ENCODE measurements at regions not wholly inside any gene's neighbourhood (a gene's known extent, or its start where the extent isn't known, plus 50 kb on each side); places are given as distances from the start of the nearest gene placed in this dataset.

DNA sequence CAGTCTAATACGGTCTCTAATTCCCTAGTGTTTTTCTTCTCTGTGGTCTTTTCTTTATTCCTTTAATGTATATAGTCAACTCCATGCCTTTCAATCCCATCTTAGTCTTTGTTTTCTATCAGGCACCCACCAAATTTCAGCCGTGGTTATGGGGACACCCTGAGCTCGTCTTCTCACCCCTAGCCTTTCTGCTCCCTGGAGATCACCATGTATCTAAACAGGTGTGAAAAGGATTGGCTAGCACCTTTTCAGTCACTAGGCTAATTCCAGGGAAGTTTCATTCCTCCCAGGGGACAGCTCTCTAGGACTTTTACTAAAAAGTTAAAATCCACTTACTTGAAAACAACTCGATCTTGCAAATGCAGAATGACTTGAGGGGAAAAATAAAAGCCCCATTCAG is 291.3 kb downstream of the ETNK1 start:
- no peak for DNase-seq

DNA sequence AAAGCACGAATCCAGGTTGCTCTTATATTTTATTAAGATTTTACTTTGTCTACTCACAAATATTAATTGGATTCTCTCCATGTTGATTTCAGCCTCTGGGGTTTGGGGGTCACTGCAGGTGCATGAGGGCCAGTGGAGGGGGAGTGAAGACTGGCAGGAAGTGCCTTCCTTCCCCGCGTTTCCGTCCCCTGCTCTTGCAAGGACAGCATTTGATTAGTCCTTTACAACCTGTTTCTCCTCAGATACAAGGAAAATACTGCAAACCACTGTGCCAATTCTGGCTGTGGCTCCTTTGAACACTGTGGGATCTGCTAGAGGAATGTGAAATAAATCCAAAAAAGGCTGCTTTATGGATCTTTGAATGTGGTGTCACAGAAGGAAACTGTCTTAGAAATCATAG is 291.8 kb downstream of the ETNK1 start:
- DNase-seq: no peak

DNA sequence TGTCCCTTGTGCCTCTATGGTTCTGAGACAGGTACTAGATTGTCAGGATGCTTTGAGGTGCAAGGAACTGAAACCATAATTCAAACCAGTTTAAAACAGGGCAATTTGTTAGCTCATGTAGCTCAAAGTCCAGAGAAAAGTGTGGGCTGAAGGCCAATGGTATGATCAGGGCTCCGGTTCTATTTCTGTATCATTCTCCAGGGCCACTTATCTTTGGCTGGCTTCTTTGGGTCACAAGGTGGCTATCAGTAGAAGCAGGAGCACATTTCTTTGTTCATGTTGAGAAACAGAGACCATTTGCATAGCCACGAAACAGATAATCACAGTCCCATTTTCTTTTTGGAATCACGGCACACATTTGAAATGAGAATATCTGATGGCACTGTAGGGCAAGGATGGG is 294.9 kb downstream of the ETNK1 start:
- no peak for DNase-seq

DNA sequence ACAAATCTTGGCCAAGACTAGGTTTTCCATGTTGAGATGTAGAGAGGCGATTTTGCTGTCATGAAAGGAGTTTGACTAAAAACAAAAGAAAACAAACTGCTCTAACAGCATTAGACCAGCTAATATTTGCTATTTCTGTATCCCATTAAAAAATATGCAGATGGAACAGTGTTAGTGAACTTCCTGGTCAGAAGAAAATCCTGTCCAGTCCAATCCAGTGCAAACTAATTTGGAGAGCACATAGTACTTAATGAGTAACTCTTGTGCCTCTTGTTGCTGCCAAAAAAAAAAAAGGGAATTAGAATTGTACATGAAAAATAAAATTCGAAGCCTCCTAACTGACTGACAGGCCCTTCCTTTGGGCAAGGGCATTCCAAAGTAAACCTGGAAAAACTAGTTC is 298.8 kb downstream of the ETNK1 start:
- no peak for DNase-seq

DNA sequence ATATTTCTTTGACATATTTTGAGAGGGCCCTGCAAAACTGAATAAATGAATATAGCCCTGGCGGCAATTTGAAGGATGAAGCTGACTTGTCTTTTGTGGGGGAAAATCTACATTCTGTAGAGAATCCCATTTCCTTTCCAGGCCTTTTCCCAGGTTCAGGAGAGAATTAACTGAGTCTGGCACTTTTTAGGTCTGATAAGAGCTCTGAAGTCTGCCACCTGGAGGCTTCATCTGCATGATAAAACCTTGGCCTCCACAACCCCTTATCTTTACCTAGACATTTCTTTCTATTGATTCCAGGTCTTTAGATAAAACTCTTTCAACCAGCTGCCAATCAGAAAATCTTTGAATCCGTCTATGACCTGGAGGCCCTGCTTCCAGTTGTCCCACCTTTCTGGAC is 299.4 kb downstream of the ETNK1 start:
- no peak for DNase-seq

DNA sequence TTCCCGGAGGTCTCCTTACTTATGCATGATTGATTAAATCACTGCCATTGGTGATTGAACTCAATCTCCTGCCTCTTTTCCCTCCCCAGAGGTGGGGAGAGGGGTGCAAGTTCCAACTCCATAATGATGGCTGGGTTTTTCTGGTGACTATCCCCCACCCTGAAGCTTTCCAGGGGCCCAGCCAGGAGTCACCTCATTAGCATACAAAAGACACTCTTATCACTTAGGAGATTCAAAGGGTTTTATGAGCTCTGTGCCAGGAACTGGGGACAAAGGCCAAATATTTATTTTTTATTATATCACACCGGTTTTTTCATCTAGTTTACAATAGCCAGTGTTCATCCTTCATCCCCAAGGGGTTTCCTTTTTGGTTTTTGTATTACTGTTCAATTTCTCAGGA is 300.7 kb downstream of the ETNK1 start:
- no peak for DNase-seq

DNA sequence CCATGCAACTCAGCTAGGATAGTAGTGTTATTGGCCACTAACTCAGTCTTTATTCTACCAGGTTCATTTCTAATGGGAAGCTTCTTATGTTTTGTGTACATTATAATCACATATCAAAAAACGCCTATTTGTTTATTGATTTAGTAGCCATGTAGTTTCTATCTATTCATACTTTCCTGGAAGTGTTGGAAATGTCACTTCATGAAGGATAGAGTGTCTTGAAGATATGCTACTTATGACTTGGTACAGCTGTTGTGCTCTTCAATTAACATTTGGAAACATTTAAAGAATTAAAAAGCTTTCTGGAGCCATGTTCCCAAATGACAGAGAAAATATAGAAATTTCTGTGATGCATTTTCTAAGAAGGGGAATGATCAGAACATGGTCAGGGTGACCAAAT is 307.5 kb downstream of the ETNK1 start:
- no peak for DNase-seq

DNA sequence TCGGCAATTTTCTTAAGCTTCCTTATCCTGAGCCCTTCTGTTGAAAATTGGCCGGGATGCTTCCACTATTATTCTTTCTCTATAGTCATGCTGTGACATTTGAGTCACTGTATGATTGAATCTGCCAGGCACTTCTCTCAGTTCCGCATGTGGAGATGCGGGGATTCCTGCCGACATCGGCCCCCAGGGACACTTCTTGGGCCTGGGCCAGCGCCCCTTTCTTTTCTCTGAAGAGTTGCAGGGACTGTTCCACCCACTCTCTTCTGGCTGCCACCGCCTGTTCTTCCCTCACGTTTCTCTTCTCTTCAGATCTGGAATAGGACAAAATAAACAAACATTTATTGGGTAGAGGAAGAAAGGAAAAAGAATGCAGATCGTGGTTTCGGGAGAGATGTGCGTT is 310.1 kb downstream of the ETNK1 start:
- DNase-seq: no peak

DNA sequence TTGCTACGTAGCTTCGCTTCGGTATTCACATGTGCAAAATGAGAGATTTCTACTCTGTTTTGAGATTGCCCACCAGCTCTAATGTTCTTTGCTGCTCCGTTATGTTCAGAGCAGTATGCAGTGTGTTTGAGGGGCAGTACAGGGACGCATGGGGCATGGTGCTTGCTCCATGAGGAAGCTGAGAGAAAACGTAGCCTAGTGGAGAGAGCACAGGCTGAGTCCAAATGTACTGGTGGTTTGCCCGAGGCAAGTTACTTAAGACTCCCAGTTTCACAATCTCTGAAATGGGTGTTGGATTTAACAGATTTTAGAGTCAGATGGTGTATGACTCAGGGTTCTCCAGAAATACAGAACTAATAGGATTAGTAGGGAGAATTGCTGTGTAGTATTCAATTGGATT is 310.5 kb downstream of the ETNK1 start:
- DNase-seq: no peak

DNA sequence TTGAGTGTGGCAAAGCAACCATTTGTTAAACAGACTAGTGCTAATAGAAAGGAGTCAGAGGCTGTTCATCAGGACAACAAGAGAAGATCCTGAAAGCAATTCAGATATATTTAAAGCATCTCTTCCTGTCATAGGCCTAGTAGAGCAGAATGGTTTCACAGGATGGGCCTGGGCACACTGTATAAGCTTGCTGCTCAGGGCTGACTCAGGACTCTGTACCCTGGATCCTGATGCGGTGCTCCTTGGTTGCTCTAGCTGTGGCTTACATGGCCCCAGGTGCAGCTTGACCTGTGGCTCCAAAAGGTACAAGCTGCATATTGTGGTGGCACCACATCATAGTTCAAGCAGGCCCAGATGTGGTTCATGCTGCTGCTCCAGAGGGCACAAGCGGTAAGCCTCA is 313.4 kb downstream of the ETNK1 start:
- DNase-seq: no peak

DNA sequence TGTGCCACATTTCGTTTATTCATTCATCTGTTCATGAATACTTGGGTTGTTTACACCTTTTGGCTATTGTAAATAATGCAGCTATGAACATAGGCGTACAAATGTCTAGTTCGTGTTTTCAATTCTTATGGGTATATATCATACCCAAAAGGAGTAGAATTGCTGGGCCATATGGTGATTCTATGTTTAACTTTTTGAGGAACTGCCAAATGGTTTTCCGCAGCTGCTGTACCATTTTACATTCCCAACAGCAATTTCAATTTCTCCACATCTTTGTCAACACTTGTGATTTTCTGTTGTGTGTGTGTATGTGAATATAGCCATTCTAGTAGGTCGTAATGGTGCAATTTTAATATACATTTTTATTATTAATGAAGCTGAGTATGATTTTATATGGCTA is 326.2 kb downstream of the ETNK1 start:
- no peak for DNase-seq

DNA sequence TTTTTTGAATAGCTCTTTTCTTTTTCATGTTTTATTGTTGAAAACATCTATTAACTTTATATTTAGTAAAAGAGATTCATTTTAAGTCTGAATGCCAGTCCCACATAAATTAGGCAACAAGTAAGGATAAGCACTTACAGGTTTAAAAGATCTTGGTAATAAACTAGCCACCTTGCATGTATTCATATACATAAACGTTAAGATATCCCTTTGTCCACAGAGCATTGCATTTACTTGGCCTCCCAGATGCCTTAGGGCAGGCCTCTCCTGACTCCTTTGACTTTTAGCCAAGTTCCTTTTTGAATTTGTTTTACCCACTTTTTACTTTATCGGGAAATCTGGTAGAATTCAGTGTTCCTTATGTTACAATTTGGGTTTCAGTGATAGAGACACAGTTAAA is 331.7 kb downstream of the ETNK1 start:
- no peak for DNase-seq

DNA sequence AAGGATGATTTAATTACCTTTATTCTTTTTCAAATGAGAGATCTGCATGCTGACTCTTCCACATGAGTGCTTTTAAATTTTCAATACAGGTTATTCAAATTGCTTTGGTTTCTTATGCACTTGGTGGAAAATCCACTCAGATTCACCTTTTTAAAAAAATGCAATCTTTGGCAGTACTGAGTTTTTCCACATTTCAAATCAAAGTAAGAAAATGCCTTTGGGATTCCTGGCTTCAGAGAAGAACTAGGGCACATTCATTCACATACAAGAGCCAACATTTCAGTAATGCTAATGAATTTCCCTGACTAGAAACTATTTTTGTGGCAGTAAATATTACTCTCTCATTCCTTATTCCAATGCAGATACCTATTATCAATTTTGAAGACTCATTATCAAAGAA is 342.2 kb downstream of the ETNK1 start:
- DNase-seq: no peak

DNA sequence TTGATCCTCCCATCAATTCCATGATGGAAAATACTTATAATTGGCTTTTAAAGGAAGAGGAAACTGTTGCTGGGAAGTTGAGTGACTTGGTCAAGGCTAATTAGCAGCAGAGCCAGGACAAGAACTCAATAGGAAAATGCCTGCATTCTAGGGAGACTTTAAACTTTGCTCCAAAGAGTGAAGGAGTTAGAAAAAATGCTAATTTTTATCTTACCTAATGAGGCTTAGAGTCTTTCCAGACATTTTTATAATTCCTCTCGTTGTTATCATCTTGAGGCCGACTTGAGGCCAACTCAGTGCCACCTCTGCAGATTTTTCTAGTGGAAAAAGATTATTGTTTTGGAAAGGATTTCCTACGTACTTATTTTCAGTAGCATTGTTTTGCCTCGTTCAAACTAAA is 344.6 kb downstream of the ETNK1 start:
- no peak for DNase-seq

DNA sequence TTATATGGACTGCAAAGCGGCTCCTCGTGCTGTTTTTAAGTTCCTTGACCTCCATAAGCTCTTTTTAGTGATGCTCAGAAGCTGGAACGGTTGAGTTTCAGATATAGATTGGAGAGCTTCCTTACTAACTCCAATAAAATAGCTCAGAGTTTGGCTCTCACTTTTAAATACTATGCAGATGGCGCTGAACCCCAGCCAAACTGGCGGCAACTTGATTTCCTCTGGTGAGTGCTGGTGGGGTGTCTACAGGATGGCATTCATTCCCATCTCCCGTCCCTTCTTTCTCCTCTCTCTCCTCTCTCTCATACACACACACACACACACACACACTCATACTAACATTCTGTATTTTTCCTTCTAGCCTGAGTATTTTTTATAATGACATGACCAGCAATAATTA is 346.3 kb downstream of the ETNK1 start:
- DNase-seq: no peak

DNA sequence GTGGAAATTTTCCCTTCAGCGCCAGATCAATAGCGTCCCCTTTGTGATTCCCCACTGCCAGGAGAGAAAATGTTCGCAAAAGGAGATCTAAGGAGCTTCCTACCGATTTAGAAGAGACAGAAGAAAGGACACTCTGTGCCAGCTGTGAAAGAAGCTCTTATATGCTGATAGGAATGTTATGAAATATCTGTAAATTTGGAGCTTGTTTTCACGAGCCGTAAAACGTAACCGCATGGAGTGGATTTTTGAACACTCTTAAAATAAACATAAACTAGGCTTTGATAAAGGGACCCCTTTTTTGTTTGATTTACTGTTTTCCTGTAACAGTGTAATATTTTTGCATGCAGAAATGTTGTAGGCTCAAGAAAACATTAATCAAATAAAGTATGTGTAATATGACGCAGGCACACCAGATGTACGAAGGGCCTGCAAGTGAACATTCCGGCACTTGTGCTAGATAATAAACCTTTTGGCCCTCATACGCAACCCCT is 346.8 kb downstream of the ETNK1 start:
- no peak for DNase-seq

DNA sequence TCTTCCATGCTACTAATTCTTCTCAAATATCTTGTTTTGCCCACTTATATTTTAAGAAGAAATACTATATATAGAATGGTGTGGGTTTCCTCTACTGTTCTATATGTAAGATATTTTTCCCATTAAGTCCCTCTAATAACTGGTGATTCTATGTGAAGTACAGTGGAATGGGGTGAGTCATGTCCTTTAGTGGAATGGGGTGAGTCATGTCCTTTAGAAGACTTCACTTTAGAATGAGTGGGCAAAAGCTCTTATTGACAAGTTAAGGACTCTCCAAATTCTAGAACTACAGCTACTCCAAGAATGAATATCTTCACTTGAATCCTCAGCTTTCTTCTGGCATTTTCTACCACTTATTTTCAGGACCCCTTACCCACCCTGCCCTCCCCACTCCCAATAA is 349.9 kb downstream of the ETNK1 start:
- DNase-seq: no peak

DNA sequence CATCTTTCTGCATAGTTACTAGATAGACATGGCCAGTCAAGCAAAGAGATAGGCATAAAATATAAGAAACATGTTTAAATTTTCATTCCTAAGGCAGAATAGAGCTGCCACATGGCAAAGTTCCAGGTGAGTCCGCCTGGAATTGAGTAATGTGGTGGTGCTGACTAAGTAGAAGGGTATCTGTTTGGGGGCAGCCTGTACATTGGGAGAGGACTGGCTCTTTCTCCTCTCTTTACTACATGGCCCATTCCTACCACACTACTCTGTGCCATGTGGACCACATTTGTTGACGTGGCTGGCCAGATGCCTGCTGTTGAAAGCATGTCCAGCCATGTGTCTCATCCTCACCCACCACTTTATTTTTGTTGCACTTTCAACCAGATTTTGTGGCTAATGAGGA is 354.0 kb downstream of the ETNK1 start:
- DNase-seq: no peak

DNA sequence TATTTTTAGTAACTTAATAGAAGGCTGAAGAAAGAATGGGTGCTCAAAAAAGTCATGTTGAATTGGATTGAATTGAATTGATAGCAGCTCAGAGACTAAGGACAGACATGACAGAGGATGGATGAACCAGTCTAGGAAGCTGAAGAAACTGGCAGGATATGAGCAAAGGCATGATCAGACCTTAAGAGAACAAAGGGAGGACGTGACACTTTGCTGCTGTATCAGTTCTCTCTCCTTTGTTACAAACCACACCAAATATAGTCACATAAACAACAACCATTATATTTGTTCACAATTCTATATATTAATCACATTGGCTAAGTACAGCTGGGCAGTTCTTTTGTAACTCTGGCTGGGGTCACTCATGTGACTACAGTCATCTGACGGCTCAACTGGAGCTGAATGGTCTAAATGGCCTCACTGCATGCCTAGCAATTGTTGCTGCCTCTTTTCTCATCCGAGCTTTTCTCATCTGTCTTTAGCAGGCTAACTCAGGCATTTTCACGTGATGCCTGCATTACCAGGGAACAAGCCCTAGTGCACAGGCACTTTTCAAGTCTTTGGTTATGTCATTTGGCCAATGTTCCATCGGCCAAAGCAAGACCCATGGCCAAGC is 355.0 kb downstream of the ETNK1 start:
- no peak for DNase-seq

DNA sequence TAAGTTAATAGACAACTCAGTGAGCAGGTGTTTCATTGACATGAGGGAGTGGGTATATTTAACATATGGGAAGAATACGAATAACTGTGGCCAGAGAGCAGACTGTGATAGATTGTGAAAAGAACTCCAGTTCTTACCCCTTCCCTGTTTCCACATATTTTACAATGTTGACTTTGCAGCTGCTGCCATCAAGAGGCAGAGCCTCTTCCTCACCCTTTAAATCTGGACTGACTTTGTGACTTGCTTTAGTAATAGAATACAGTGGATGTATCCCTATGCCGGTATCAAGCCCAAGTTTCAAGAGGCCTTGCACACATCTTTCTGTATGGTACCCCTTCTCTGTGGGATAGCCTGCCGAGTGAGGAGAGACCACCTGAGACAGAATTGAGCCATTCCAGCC is 356.7 kb downstream of the ETNK1 start:
- no peak for DNase-seq

DNA sequence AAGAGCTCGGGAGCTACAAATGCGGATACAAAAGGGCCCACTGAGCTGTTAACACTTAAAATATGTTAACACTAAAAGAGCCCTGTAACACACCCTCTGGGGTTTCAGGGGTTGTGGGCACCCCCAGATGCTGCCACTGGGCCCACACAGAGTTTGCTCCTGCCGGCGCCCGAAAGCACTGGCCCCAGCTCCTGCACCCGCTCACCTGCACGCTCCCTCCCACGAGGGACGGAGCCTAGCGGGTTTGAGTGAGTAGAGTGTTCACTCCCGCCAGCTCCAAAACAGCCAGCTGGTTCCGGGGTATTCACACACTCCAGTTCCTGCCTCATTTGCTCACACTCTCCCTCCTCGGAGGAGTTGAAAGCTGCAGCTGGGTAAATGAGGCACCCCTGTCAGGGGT is 357.7 kb downstream of the ETNK1 start:
- no peak for DNase-seq

DNA sequence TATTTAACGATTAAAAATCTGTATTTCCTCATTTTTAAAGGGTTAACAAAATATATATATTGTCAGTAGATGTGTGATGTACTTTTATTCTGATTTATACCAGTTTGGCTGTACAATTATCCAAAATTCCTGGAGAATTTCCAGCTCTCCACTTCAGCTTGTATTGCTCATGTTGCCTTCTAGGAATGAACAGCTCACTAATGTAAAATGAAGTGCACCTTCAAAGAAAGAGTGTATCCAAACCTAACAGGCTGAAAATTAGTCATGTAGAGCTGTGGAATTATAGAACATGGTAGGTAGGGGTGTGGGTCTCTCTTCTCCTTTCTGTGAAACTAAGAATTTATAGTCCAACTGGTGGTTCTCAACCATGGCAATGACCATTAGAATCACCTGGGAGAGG is 362.0 kb downstream of the ETNK1 start:
- no peak for DNase-seq

DNA sequence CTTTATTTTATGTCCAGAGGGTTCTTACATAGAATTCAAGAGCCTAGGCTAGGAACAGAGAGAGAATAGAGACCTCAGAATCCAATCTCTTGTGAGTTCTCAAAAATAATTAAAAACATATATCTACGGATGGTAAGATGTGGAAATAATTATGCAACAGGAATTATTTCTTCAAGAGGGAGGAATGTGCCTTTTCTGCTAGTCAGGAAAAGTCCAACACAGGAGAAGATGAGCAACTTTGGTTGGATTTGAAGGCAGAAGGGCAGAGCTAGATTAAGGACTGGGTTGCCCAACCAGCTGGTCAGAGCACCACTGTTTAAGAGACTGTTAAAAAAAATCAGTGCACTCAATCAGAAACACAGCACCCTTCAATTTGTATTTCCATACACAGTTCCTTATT is 365.5 kb downstream of the ETNK1 start:
- no peak for DNase-seq

DNA sequence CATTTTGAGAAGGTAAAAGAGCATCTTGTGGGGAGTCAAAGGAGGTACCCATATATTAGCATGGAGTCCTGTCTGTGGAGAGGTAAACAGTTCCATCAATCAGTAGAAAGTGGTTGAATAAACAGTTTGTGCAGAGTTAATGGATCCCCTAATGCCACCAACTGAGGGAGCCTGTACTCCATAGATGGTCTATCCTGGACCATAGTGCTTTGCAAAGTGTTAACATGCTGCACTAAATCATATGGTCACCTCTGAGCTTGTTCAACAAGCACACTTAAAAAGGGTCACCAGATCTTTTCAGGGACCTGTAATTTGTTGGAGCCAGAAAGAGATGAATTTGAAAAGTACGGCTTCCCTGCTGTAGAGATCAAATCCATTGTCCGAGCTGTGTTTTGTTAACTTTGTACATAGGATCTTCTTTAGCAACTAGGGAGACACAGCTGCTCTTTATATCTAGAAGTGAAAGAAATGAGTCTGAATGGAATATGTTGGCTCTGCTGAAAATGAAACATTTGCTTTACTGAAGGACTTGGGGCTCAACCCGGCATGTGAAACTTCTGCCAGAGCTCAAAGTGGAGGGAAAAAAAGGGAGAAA is 366.4 kb downstream of the ETNK1 start:
- DNase-seq: no peak

DNA sequence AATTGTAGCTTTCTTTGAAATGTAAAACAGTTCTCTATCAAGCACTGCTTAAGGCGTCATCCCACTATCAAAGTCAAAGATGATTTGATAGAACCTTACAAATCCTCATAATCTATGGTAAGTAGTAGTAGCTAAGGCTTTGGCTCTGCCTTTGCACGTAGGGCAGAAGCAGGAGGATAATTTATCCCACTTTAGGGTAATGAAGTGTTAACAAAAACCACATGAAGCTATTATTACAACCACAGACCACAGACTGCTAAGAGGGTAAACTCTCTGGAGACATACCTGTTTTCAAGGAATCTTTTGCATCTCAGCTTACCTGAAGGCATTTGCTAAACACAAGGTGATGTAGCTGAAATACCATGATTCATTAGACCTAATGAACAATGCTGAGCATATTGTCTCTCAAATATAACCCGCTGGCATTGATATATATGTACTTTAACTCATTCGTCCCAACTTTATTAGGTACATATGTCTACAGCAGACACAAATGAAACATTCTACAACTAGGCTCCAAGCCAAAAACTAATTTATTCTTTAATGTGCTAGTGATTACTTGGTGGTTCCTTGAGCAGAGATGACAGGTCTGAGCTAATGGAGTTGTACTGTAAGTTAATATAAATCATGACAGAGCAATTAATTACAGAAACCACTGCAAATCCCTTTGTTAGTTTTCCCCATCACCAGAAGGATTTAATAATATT is 368.8 kb downstream of the ETNK1 start:
- DNase-seq: no peak
